ENCODE measurements at regions not wholly inside any gene's neighbourhood (a gene's known extent, or its start where the extent isn't known, plus 50 kb on each side); places are given as distances from the start of the nearest gene placed in this dataset.

- TF ChIP-seq CTCF (IDR thresholded peaks at IDR 0.05) (no peak), POLR2A (IDR thresholded peaks at IDR 0.05) (no peak), POLR2AphosphoS5 (IDR thresholded peaks at IDR 0.05) (peak; percentile 24)
These were observed 141.8 kb upstream of the TENT5A start for GRCh38 chr6:81894306-81894705.

Data from gastroesophageal sphincter (tissue), 3 donors.